NCI-H1105 treated with DMSO at 0.1 percent for 48 hours (cell line): ENCODE measurements at regions not wholly inside any gene's neighbourhood (a gene's known extent, or its start where the extent isn't known, plus 50 kb on each side); places are given as distances from the start of the nearest gene placed in this dataset.

Experiments
- DNase-seq: peaks from one replicate; lab custom pipeline; 2025; lab: John Stamatoyannopoulos, UW

GRCh38 chr5:51034222-51034901, 348.9 kb upstream of the ISL1 start:
- DNase-seq = no peak

- no peak for DNase-seq
Measured at GRCh38 chr5:51039424-51040329, 343.6 kb upstream of the ISL1 start.

- DNase-seq = peak; percentile 86
Measured at GRCh38 chr5:51043745-51044144, 339.5 kb upstream of the ISL1 start.

GRCh38 chr5:51047369-51047768, 335.9 kb upstream of the ISL1 start:
- DNase-seq = no peak

GRCh38 chr5:51053361-51053760, 329.9 kb upstream of the ISL1 start:
- DNase-seq = no peak

GRCh38 chr5:51060953-51061352, 322.3 kb upstream of the ISL1 start:
- DNase-seq = no peak

- no peak for DNase-seq
Measured at GRCh38 chr5:51072937-51073336, 310.3 kb upstream of the ISL1 start.

GRCh38 chr5:51082741-51083140, 300.5 kb upstream of the ISL1 start:
- no peak for DNase-seq

- no peak for DNase-seq
Measured at GRCh38 chr5:51091816-51092215, 291.4 kb upstream of the ISL1 start.

- no peak for DNase-seq
Measured at GRCh38 chr5:51095486-51095885, 287.8 kb upstream of the ISL1 start.

GRCh38 chr5:51096859-51097258, 286.4 kb upstream of the ISL1 start:
- no peak for DNase-seq

GRCh38 chr5:51099173-51099853, 283.9 kb upstream of the ISL1 start:
- DNase-seq = no peak

GRCh38 chr5:51104556-51104955, 278.7 kb upstream of the ISL1 start:
- no peak for DNase-seq

- DNase-seq = no peak
Measured at GRCh38 chr5:51109786-51110410, 273.4 kb upstream of the ISL1 start.

GRCh38 chr5:51131266-51131665, 252.0 kb upstream of the ISL1 start:
- no peak for DNase-seq

GRCh38 chr5:51138164-51138563, 245.1 kb upstream of the ISL1 start:
- no peak for DNase-seq

GRCh38 chr5:51148437-51148836, 234.8 kb upstream of the ISL1 start:
- DNase-seq = no peak

GRCh38 chr5:51156222-51156621, 227.0 kb upstream of the ISL1 start:
- no peak for DNase-seq

- no peak for DNase-seq
Measured at GRCh38 chr5:51156838-51157237, 226.4 kb upstream of the ISL1 start.

GRCh38 chr5:51159164-51159563, 224.1 kb upstream of the ISL1 start:
- DNase-seq = no peak

GRCh38 chr5:51159606-51160005, 223.6 kb upstream of the ISL1 start:
- no peak for DNase-seq

- DNase-seq = no peak
Measured at GRCh38 chr5:51162245-51162644, 221.0 kb upstream of the ISL1 start.
